Suprapubic skin (tissue), 3 donors: ENCODE measurements at regions not wholly inside any gene's neighbourhood (a gene's known extent, or its start where the extent isn't known, plus 50 kb on each side); places are given as distances from the start of the nearest gene placed in this dataset.

Experiments used
- CTCF ChIP-seq, 2 donors: fragments of 200-600 bp in 1 of 2; fragments of 450-650 bp in 1 of 2; sonication (generic) in 1 of 2; IDR thresholded peaks; one replicate each; pipeline ENCODE4 v1.5.1; 2016 to 2019; ENCODE audit warnings: antibody characterized with exemption in 2 of 2, mild to moderate bottlenecking in 1 of 2, moderate library complexity in 1 of 2
- POLR2AphosphoS5 ChIP-seq, 3 donors: sonication (generic); formaldehyde crosslinking; IDR thresholded peaks; one replicate each; pipeline ENCODE4 v1.6.1; 2017; ENCODE audit warnings: antibody characterized with exemption in 3 of 3

- TF ChIP-seq POLR2AphosphoS5 (IDR thresholded peaks at IDR 0.05) (no peak), CTCF (IDR thresholded peaks at IDR 0.05) (no peak)
Measured at GRCh38 chr3:8273479-8273878, 228.1 kb upstream of the LMCD1 start.
